H1 (cell line): ENCODE measurements at regions not wholly inside any gene's neighbourhood (a gene's known extent, or its start where the extent isn't known, plus 50 kb on each side); places are given as distances from the start of the nearest gene placed in this dataset.

Experiments used
- CTCF ChIA-PET: fragments of 300-600 bp; sonication (Branson Sonifier 250); formaldehyde crosslinking; loops from one replicate; lab custom pipeline; 2021; ENCODE audit not compliant: partially characterized antibody; lab: Charles Lee
- POLR2A ChIA-PET: fragments of 300-600 bp; sonication (Branson Sonifier 250); formaldehyde crosslinking; loops from one replicate; lab custom pipeline; 2021; ENCODE audit warnings: inconsistent platforms; ENCODE audit not compliant: partially characterized antibody; lab: Charles Lee
- DNase-seq, 2 experiments: peaks; one replicate each; pipeline versions ENCODE4 v3.0.0 to v3.0.0-alpha.2; 2010 to 2022; ENCODE audit warnings: low spot score in 2 of 2, low read depth in 1 of 2, mixed read lengths in 1 of 2
- FAIRE-seq: peaks from 2 replicates; lab custom pipeline; 2011; peaks lifted over from hg19 to GRCh38; lab: Jason Lieb, UNC
- H2AFZ ChIP-seq: 2 replicates; pipeline ENCODE4 v1.8.1; 2012; ENCODE audit warnings: low read length, inconsistent platforms
- H2AK5ac ChIP-seq: 2 replicates; pipeline ENCODE4 v1.6.1; 2013; ENCODE audit warnings: low read depth, low read length
- H2BK120ac ChIP-seq: replicated peaks from 2 replicates; pipeline ENCODE3; 2013; ENCODE audit warnings: low read depth, low read length, inconsistent platforms
- H2BK12ac ChIP-seq: 2 replicates; pipeline ENCODE4 v1.6.1; 2013; ENCODE audit warnings: low read depth, low read length
- H2BK15ac ChIP-seq: 2 replicates; pipeline ENCODE4 v1.6.1; 2013; ENCODE audit warnings: low read length
- H2BK20ac ChIP-seq: 2 replicates; pipeline ENCODE4 v1.6.1; 2013; ENCODE audit warnings: low read length
- H2BK5ac ChIP-seq: 2 replicates; pipeline ENCODE4 v1.6.1; 2013; ENCODE audit warnings: low read depth, low read length
- H3K14ac ChIP-seq: 2 replicates; pipeline ENCODE4 v1.6.1; 2013; ENCODE audit warnings: inconsistent platforms; ENCODE audit not compliant: insufficient read length
- H3K18ac ChIP-seq: 2 replicates; pipeline ENCODE4 v1.6.1; 2013; ENCODE audit warnings: low read length; ENCODE audit errors: extremely low read depth
- H3K23ac ChIP-seq: 2 replicates; pipeline ENCODE4 v1.6.1; 2013; ENCODE audit warnings: inconsistent platforms; ENCODE audit not compliant: insufficient read length
- H3K23me2 ChIP-seq: 2 replicates; pipeline ENCODE4 v1.6.1; 2013; ENCODE audit warnings: low read depth, low read length
- H3K27ac ChIP-seq: 2 replicates; pipeline ENCODE4 v1.6.1; 2011; ENCODE audit warnings: low read depth, low read length, inconsistent platforms
- H3K27me3 ChIP-seq, 4 experiments: replicated peaks in 1 of 4; 1 replicate in 1 of 4; 2 replicates in 3 of 4; pipeline versions ENCODE4 v1.6.1 to v1.8.1; 2011 to 2013; ENCODE audit warnings: low read length in 3 of 4, mild to moderate bottlenecking in 3 of 4, inconsistent platforms in 2 of 4, mixed read lengths in 2 of 4, moderate library complexity in 1 of 4; ENCODE audit not compliant: control insufficient read depth in 3 of 4, insufficient read depth in 3 of 4; ENCODE audit errors: extremely low read depth in 1 of 4
- H3K36me3 ChIP-seq, 4 experiments: 2 replicates each; pipeline versions ENCODE4 v1.6.1 to v1.8.1; 2011 to 2013; ENCODE audit warnings: mild to moderate bottlenecking in 4 of 4, low read length in 3 of 4, moderate library complexity in 2 of 4, control low read depth in 1 of 4, inconsistent platforms in 1 of 4; ENCODE audit not compliant: insufficient read depth in 4 of 4, control insufficient read depth in 2 of 4
- H3K4ac ChIP-seq: replicated peaks from 2 replicates; pipeline ENCODE3; 2013; ENCODE audit warnings: low read length, low read depth, mixed read lengths, inconsistent platforms; ENCODE audit not compliant: insufficient read length
- H3K4me1 ChIP-seq, 4 experiments: replicated peaks in 1 of 4; 1 replicate in 1 of 4; 2 replicates in 3 of 4; pipeline versions ENCODE4 v1.6.1 to v1.8.1; 2011 to 2013; ENCODE audit warnings: low read length in 3 of 4, inconsistent platforms in 2 of 4, mixed read lengths in 1 of 4; ENCODE audit not compliant: insufficient read depth in 4 of 4, control insufficient read depth in 3 of 4
- H3K4me2 ChIP-seq, 2 experiments: 2 replicates each; pipeline versions ENCODE4 v1.6.1 to v1.8.1; 2011 to 2013; ENCODE audit warnings: low read depth in 2 of 2, low read length in 2 of 2, control low read depth in 1 of 2, inconsistent platforms in 1 of 2, mild to moderate bottlenecking in 1 of 2; ENCODE audit not compliant: insufficient read depth in 1 of 2
- H3K4me3 ChIP-seq, 4 experiments: fragments of 200-600, 300-600 bp in 1 of 4; sonication (generic), shearing (Covaris generic), sonication (Bioruptor Twin) in 1 of 4; 2 replicates each; pipeline versions ENCODE4 v1.5.1 to v1.8.1; 2011 to 2016; ENCODE audit warnings: low read length in 4 of 4, low read depth in 3 of 4, control low read depth in 2 of 4, inconsistent platforms in 2 of 4, mild to moderate bottlenecking in 2 of 4, mixed read lengths in 1 of 4, moderate library complexity in 1 of 4; ENCODE audit not compliant: insufficient read depth in 2 of 4; ENCODE audit errors: extremely low read depth in 1 of 4
- H3K56ac ChIP-seq: replicated peaks from 2 replicates; pipeline ENCODE3; 2013; ENCODE audit warnings: low read depth, mild to moderate bottlenecking, mixed read lengths, low read length, inconsistent platforms; ENCODE audit not compliant: insufficient read length
- H3K79me1 ChIP-seq: 2 replicates; pipeline ENCODE4 v1.6.1; 2013; ENCODE audit warnings: low read depth, low read length, control low read depth
- H3K79me2 ChIP-seq, 2 experiments: 2 replicates each; pipeline versions ENCODE4 v1.6.1 to v1.8.1; 2012 to 2013; ENCODE audit warnings: low read length in 2 of 2, mild to moderate bottlenecking in 2 of 2, inconsistent platforms in 1 of 2; ENCODE audit not compliant: insufficient read depth in 2 of 2, control insufficient read depth in 1 of 2
- H3K9ac ChIP-seq, 4 experiments: replicated peaks in 1 of 4; 1 replicate in 1 of 4; 2 replicates in 3 of 4; pipeline versions ENCODE4 v1.6.1 to v1.8.1; 2011 to 2013; ENCODE audit warnings: low read depth in 3 of 4, low read length in 3 of 4, control low read depth in 2 of 4, mild to moderate bottlenecking in 2 of 4, moderate library complexity in 2 of 4, inconsistent platforms in 1 of 4; ENCODE audit errors: extremely low read depth in 1 of 4
- H3K9me3 ChIP-seq, 2 experiments: 2 replicates each; pipeline versions ENCODE4 v1.6.1 to v1.8.1; 2012 to 2013; ENCODE audit warnings: mild to moderate bottlenecking in 2 of 2, moderate library complexity in 2 of 2, control low read depth in 1 of 2, inconsistent platforms in 1 of 2, low read depth in 1 of 2, low read length in 1 of 2, mixed read lengths in 1 of 2; ENCODE audit not compliant: insufficient read depth in 2 of 2
- H4K20me1 ChIP-seq, 2 experiments: replicated peaks in 1 of 2; 2 replicates each; pipeline versions ENCODE3 to v1.8.1; 2011 to 2013; ENCODE audit warnings: inconsistent platforms in 2 of 2, low read length in 2 of 2, mild to moderate bottlenecking in 1 of 2; ENCODE audit not compliant: insufficient read depth in 2 of 2, control insufficient read depth in 1 of 2
- H4K5ac ChIP-seq: 2 replicates; pipeline ENCODE4 v1.6.1; 2013; ENCODE audit warnings: low read length, low read depth, mixed read lengths, inconsistent platforms; ENCODE audit not compliant: insufficient read length
- H4K8ac ChIP-seq: 2 replicates; pipeline ENCODE4 v1.8.0; 2013; ENCODE audit warnings: mild to moderate bottlenecking, moderate library complexity, low read length, inconsistent platforms; ENCODE audit not compliant: insufficient read depth; ENCODE audit errors: extremely low read depth
- H4K91ac ChIP-seq: replicated peaks from 2 replicates; pipeline ENCODE3; 2013; ENCODE audit warnings: low read length, mixed read lengths, inconsistent platforms; ENCODE audit not compliant: insufficient read length
- SP1 ChIP-seq: IDR thresholded peaks from 2 replicates; pipeline ENCODE4 v1.6.1; 2011; ENCODE audit warnings: low read depth, low read length
- ZNF274 ChIP-seq: IDR thresholded peaks from 2 replicates; pipeline ENCODE4 v1.7.0; 2012; ENCODE audit warnings: low read length, borderline replicate concordance; ENCODE audit errors: extremely low read depth

DNA sequence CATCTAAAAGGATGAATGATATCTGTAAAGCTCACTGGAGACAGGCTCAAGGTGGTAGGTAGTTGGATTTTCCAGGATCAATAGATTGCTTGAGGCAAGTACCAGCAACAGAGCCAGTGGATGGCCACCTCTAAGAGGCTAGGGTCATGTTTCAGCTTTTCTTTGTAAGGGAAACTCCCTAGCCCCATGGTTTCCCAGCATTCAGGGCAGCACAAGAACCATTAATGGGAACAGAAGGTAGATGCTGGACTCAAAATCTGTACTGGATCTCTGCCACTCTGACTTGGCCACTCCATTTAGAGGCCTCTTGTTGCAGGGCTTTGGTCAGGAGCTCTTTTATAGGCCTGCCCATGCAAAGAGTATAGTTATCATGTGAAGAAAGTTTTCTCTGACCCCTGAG is 76.1 kb upstream of the DYRK2 start:
- Histone ChIP-seq H3K4ac (no peak overlapping the region), H3K79me1 (no peaks in the 10 kb centered on the region), H3K56ac (no peak overlapping the region), H3K36me3 (no peaks in the 10 kb centered on the region), H4K8ac (no peak overlapping the region), H3K18ac (no peak overlapping the region; the same call in 1 of the 2 replicates), H2AFZ (peak overlapping the region; percentile 93; the same call in 1 of the 2 replicates), H3K4me3 (no peak overlapping the region), H2AK5ac (no peak overlapping the region), H3K27ac (no peak overlapping the region), H4K91ac (no peak overlapping the region), H4K5ac (no peak overlapping the region), H3K14ac (no peak overlapping the region), H3K4me2 (peak overlapping the region in 1 of 2 experiments; percentile 42; a peak in 1 of 4 replicates), H3K9me3 (no peaks in the 10 kb centered on the region), H2BK5ac (no peak overlapping the region), H2BK12ac (no peak overlapping the region), H3K79me2 (no peaks in the 10 kb centered on the region), H3K27me3 (no peaks in the 10 kb centered on the region), H3K23me2 (no peaks in the 10 kb centered on the region), H2BK120ac (no peak overlapping the region), H3K4me1 (peaks cover 0 to 6% (median 3%) of the 10 kb centered on the region in 4 experiments; a peak in 2 of 7 replicates), H2BK20ac (no peak overlapping the region), H4K20me1 (no peaks in the 10 kb centered on the region), H2BK15ac (no peak overlapping the region), H3K23ac (no peak overlapping the region), H3K9ac (no peak overlapping the region)
- DNase-seq (no peak), FAIRE-seq (no peak)
- ChIA-PET POLR2A (no interaction called here), CTCF (interaction anchor here (1.0 to 1.2 kb wide), 3 partner anchors 9 to 75 kb away, joined by 3 to 5 read pairs (median 4); no protein-coding TSS in a partner anchor)
- TF ChIP-seq ZNF274 (no peak), SP1 (peak; percentile 58; the same call in 1 of the 2 replicates)
